ENCODE measurements at regions not wholly inside any gene's neighbourhood (a gene's known extent, or its start where the extent isn't known, plus 50 kb on each side); places are given as distances from the start of the nearest gene placed in this dataset.

DNA sequence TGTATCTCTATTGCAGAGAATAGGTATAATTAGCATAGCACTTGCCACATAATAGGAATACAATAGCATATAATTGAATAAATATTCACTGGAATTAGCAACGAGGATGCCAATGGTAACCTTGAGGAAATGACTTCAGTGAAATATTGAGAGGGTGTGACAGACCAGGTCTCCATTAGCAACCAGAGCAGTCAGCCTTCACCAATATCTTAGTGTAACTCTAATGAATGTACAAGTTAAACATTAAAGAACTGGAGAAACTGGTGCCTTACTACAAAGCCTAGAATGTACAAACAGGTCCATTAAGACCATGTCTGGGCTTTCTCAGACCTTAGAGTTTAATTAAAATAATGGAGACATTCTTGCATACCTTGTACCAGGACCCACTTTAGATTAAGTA is 143.0 kb downstream of the MAGEB17 start:
- no peak overlapping the region for H3K4me3 ChIP-seq (ENCODE audit: low read length)
- TF ChIP-seq, protein P1, sequence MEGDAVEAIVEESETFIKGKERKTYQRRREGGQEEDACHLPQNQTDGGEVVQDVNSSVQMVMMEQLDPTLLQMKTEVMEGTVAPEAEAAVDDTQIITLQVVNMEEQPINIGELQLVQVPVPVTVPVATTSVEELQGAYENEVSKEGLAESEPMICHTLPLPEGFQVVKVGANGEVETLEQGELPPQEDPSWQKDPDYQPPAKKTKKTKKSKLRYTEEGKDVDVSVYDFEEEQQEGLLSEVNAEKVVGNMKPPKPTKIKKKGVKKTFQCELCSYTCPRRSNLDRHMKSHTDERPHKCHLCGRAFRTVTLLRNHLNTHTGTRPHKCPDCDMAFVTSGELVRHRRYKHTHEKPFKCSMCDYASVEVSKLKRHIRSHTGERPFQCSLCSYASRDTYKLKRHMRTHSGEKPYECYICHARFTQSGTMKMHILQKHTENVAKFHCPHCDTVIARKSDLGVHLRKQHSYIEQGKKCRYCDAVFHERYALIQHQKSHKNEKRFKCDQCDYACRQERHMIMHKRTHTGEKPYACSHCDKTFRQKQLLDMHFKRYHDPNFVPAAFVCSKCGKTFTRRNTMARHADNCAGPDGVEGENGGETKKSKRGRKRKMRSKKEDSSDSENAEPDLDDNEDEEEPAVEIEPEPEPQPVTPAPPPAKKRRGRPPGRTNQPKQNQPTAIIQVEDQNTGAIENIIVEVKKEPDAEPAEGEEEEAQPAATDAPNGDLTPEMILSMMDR (IDR thresholded peaks at IDR 0.05; ENCODE audit: low read length), result no peak
- TF ChIP-seq EZH2phosphoT487 (IDR thresholded peaks at IDR 0.05; ENCODE audit: low read length), result no peak
- no peak for TF ChIP-seq EZH2 (optimal IDR thresholded peaks at IDR 0.05; ENCODE audit: low read depth, low read length)
- H3K9ac ChIP-seq (ENCODE audit: low read length), result no peak overlapping the region
- no peaks in the 10 kb centered on the region for H3K9me2 ChIP-seq (replicated peaks; ENCODE audit: insufficient read depth, low read length)
- no peaks in the 10 kb centered on the region for H3K9me3 ChIP-seq (replicated peaks; ENCODE audit: insufficient read depth, low read length)
- H3K36me3 ChIP-seq (replicated peaks; ENCODE audit: insufficient read depth, low read length), result no peaks in the 10 kb centered on the region
- H3K4me1 ChIP-seq (ENCODE audit: low read length), result no peaks in the 10 kb centered on the region
- H2AFZ ChIP-seq (ENCODE audit: low read length), result no peak overlapping the region
- no peak for DNase-seq
- H3K4me2 ChIP-seq (ENCODE audit: low read depth, low read length), result no peak overlapping the region
- no peaks in the 10 kb centered on the region for H3F3A ChIP-seq (ENCODE audit: insufficient read depth, low read length)
- no peaks in the 10 kb centered on the region for H3K79me2 ChIP-seq (ENCODE audit: low read length)
- no peaks in the 10 kb centered on the region for H4K20me1 ChIP-seq (ENCODE audit: insufficient read depth, low read length)
- no peak overlapping the region for H3K27ac ChIP-seq (ENCODE audit: low read length)
- H3K27me3 ChIP-seq (replicated peaks; ENCODE audit: insufficient read depth, low read length), result no peaks in the 10 kb centered on the region

DNA sequence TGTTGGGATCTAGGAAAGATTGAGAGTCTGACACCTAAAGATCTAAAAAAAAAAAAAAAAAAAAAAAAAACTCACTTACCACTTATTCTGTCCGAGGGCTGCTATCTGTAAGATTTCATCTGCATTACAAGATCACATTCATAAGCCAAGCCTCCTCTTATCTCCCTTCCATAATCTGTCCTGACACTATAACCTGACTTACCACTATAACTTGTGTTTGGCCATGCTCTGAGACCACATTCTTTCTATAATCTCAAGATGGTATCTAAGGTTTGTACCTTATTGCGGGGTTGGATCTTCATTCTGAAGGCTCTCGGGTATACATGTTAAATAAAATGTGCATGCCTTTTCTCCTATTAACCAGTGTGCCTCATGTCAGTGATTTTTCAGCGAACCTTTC is 144.4 kb downstream of the MAGEB17 start:
- H3K27me3 ChIP-seq (replicated peaks; ENCODE audit: insufficient read depth, low read length), result no peaks in the 10 kb centered on the region
- no peaks in the 10 kb centered on the region for H3K79me2 ChIP-seq (ENCODE audit: low read length)
- H3K4me2 ChIP-seq (ENCODE audit: low read depth, low read length), result no peak overlapping the region
- H3K9me2 ChIP-seq (replicated peaks; ENCODE audit: insufficient read depth, low read length), result no peaks in the 10 kb centered on the region
- no peaks in the 10 kb centered on the region for H3K9me3 ChIP-seq (replicated peaks; ENCODE audit: insufficient read depth, low read length)
- no peaks in the 10 kb centered on the region for H3K36me3 ChIP-seq (replicated peaks; ENCODE audit: insufficient read depth, low read length)
- no peaks in the 10 kb centered on the region for H3K4me1 ChIP-seq (ENCODE audit: low read length)
- H4K20me1 ChIP-seq (ENCODE audit: insufficient read depth, low read length), result no peaks in the 10 kb centered on the region
- no peak for DNase-seq
- no peak overlapping the region for H2AFZ ChIP-seq (ENCODE audit: low read length)
- no peak overlapping the region for H3K9ac ChIP-seq (ENCODE audit: low read length)
- H3K4me3 ChIP-seq (ENCODE audit: low read length), result no peak overlapping the region
- TF ChIP-seq EZH2 (optimal IDR thresholded peaks at IDR 0.05; ENCODE audit: low read depth, low read length), result no peak
- TF ChIP-seq, protein P1 (IDR thresholded peaks at IDR 0.05; ENCODE audit: low read length), result no peak
- no peaks in the 10 kb centered on the region for H3F3A ChIP-seq (ENCODE audit: insufficient read depth, low read length)
- H3K27ac ChIP-seq (ENCODE audit: low read length), result no peak overlapping the region

DNA sequence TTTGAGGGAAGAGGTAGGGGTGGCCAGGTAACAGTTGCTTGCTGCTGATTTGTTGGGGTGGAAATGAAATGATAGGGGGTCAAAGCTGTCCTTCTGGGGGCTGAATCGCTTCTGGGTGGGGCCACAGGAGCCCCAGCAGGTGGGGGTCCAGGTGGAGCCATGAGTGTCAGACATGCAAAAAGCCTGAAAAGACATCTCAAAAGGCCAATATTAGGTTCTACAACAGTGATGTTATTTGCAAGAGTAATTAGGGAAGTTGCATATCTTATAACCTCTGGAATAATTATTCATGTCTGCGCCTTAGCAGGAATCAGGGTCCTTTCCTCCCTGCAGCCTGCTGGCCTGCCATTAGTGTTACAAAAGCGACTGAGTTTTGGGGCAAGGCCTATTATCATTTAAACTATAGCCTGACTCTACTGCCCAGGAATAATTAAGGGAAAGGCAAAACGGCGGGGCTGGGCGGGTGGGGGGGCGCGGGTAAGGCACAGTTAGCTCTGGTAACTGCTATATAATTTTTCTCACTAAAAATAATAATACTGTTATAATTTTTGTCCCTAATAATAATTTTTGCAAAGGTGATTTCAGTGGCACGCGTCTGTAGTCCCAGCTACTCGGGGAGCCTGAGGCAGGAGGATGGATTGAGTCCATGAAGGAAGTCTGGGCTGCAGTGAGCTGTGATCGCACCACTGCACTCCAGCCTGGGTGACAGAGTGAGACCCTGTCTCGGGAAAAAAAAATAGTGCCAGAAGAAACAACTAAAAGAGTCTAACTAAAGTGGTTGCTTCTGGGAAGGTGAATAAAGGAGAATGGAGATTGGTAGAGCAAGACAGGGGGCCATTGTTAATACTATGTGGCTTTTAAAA is 145.7 kb downstream of the MAGEB17 start:
- H4K20me1 ChIP-seq (ENCODE audit: insufficient read depth, low read length), result no peaks in the 10 kb centered on the region
- no peaks in the 10 kb centered on the region for H3K9me2 ChIP-seq (replicated peaks; ENCODE audit: insufficient read depth, low read length)
- H3F3A ChIP-seq (ENCODE audit: insufficient read depth, low read length), result no peaks in the 10 kb centered on the region
- no peak overlapping the region for H3K9ac ChIP-seq (ENCODE audit: low read length)
- H3K4me3 ChIP-seq (ENCODE audit: low read length), result no peak overlapping the region
- no peak overlapping the region for H3K27ac ChIP-seq (ENCODE audit: low read length)
- no peaks in the 10 kb centered on the region for H3K4me1 ChIP-seq (ENCODE audit: low read length)
- TF ChIP-seq, protein P1 (IDR thresholded peaks at IDR 0.05; ENCODE audit: low read length), result no peak
- TF ChIP-seq EZH2 (optimal IDR thresholded peaks at IDR 0.05; ENCODE audit: low read depth, low read length) (no peak), EZH2phosphoT487 (IDR thresholded peaks at IDR 0.05; ENCODE audit: low read length) (no peak)
- no peak overlapping the region for H2AFZ ChIP-seq (ENCODE audit: low read length)
- no peak for DNase-seq
- no peaks in the 10 kb centered on the region for H3K27me3 ChIP-seq (replicated peaks; ENCODE audit: insufficient read depth, low read length)
- no peaks in the 10 kb centered on the region for H3K79me2 ChIP-seq (ENCODE audit: low read length)
- H3K36me3 ChIP-seq (replicated peaks; ENCODE audit: insufficient read depth, low read length), result no peaks in the 10 kb centered on the region
- H3K9me3 ChIP-seq (replicated peaks; ENCODE audit: insufficient read depth, low read length), result no peaks in the 10 kb centered on the region
- H3K4me2 ChIP-seq (ENCODE audit: low read depth, low read length), result no peak overlapping the region
